ENCODE measurements at regions not wholly inside any gene's neighbourhood (a gene's known extent, or its start where the extent isn't known, plus 50 kb on each side); places are given as distances from the start of the nearest gene placed in this dataset.

- BruUV-seq (replicated peaks) = no TSS peak
- ATAC-seq = no peak
- H3K9me3 ChIP-seq (ENCODE audit: control insufficient read depth, insufficient read depth, low read depth, low read length) = 0 out of 2 replicates have a peak, but pooled peaks cover 4% of the 10 kb centered on the region
- no peaks in the 10 kb centered on the region for H3K27me3 ChIP-seq (ENCODE audit: control insufficient read depth, insufficient read depth, low read length)
- intact Hi-C loops (cut with micrococcal nuclease; ENCODE audit: unreplicated experiment) = no loop called here
- no peaks in the 10 kb centered on the region for H3K4me1 ChIP-seq (ENCODE audit: control insufficient read depth, insufficient read depth, low read length)
- TF ChIP-seq SIN3A (IDR thresholded peaks at IDR 0.05; ENCODE audit: borderline replicate concordance, insufficient read depth, low read depth, low read length) = no peak
- TF ChIP-seq, protein P1, sequence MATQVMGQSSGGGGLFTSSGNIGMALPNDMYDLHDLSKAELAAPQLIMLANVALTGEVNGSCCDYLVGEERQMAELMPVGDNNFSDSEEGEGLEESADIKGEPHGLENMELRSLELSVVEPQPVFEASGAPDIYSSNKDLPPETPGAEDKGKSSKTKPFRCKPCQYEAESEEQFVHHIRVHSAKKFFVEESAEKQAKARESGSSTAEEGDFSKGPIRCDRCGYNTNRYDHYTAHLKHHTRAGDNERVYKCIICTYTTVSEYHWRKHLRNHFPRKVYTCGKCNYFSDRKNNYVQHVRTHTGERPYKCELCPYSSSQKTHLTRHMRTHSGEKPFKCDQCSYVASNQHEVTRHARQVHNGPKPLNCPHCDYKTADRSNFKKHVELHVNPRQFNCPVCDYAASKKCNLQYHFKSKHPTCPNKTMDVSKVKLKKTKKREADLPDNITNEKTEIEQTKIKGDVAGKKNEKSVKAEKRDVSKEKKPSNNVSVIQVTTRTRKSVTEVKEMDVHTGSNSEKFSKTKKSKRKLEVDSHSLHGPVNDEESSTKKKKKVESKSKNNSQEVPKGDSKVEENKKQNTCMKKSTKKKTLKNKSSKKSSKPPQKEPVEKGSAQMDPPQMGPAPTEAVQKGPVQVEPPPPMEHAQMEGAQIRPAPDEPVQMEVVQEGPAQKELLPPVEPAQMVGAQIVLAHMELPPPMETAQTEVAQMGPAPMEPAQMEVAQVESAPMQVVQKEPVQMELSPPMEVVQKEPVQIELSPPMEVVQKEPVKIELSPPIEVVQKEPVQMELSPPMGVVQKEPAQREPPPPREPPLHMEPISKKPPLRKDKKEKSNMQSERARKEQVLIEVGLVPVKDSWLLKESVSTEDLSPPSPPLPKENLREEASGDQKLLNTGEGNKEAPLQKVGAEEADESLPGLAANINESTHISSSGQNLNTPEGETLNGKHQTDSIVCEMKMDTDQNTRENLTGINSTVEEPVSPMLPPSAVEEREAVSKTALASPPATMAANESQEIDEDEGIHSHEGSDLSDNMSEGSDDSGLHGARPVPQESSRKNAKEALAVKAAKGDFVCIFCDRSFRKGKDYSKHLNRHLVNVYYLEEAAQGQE (IDR thresholded peaks at IDR 0.05; ENCODE audit: insufficient read depth in 1 of 2, low read depth in 2 of 2, low read length in 1 of 2) = no peak
- no peak for TF ChIP-seq POLR2AphosphoS5 (IDR thresholded peaks at IDR 0.05; ENCODE audit: low read depth, low read length)
- CTCF ChIA-PET = no interaction called here
- POLR2A ChIA-PET = no interaction called here
- in situ Hi-C loops (cut with HindIII; ENCODE audit: low pct_unique_long_range_greater_than_20kb, low sequenced_read_pairs) = no loop called here
- DNase-seq (ENCODE audit: low read depth, low spot score) = no peak
- H3K36me3 ChIP-seq (ENCODE audit: control insufficient read depth, insufficient read depth, low read length) = no peaks in the 10 kb centered on the region
- no peak overlapping the region for H3K4me3 ChIP-seq (ENCODE audit: low read depth in 2 of 2, low read length in 2 of 2)
- H3K27ac ChIP-seq (ENCODE audit: low read length) = no peak overlapping the region
Measured at GRCh38 chr2:39519886-39520285, 82.8 kb upstream of the MAP4K3 start.

DNA sequence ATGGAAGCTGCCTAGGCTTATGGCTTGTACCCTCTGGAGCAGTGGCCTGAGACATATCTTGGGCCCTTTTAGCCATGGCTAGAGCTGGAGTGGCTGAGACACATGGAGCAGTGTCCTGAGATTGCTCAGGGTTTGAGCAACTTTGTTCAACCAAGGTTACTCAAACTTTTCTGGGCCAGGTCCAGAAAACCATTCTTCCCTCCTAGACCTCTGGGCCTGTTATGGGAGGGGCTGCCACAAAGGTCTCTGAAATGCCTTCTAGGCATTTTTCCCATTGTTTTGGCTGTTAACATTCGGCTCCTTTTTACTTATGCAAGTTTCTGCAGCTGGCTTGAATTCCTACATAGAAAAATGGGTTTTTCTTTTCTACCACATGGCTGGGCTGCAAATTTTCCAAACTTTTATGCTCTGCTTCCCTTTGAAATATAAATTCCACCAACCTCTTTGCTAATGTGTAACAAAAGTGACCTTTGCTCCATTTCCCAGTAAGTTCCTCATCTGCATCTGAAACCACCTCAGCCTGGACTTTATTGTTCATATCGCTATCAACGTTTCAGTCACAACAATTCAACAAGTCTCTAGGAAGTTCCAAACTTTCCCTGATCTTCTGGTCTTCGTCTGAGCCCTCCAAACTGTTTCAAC, 84.9 kb upstream of the MAP4K3 start:
- intact Hi-C loops (cut with micrococcal nuclease; ENCODE audit: unreplicated experiment) = no loop called here
- no peak overlapping the region for H3K4me3 ChIP-seq (ENCODE audit: low read depth in 2 of 2, low read length in 2 of 2)
- no peaks in the 10 kb centered on the region for H3K4me1 ChIP-seq (ENCODE audit: control insufficient read depth, insufficient read depth, low read length)
- in situ Hi-C loops (cut with HindIII; ENCODE audit: low pct_unique_long_range_greater_than_20kb, low sequenced_read_pairs) = no loop called here
- no TSS peak for BruUV-seq (replicated peaks)
- TF ChIP-seq TCF7L2 (IDR thresholded peaks at IDR 0.05; ENCODE audit: low read depth, low read length) (no peak), POLR2AphosphoS5 (IDR thresholded peaks at IDR 0.05; ENCODE audit: low read depth, low read length) (no peak)
- no peaks in the 10 kb centered on the region for H3K36me3 ChIP-seq (ENCODE audit: control insufficient read depth, insufficient read depth, low read length)
- DNase-seq (ENCODE audit: low read depth, low spot score) (no peak), ATAC-seq (no peak)
- 0 out of 2 replicates have a peak, but pooled peaks cover 4% of the 10 kb centered on the region for H3K9me3 ChIP-seq (ENCODE audit: control insufficient read depth, insufficient read depth, low read depth, low read length)
- no peak overlapping the region for H3K27ac ChIP-seq (ENCODE audit: low read length)
- ChIA-PET CTCF (no interaction called here), POLR2A (no interaction called here)
- H3K27me3 ChIP-seq (ENCODE audit: control insufficient read depth, insufficient read depth, low read length) = no peaks in the 10 kb centered on the region

DNA sequence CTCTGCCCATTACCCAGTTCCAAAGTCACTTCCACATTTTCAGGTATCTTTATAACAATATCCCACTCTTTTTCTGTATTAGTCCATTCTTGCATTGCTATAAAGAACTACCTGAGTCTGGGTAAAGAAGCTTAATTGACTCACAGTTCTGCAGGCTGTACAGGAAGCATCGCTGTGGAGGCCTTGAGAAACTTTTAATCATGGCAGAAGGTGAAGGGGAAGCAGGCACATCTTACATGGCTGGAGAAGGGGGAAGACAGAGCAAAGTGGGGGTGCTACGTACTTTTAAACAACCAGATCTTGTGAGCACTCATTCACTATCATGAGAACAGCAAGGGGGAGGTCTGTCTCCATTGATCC, 85.4 kb upstream of the MAP4K3 start:
- Histone ChIP-seq H3K27ac (ENCODE audit: low read length) (no peak overlapping the region), H3K4me3 (ENCODE audit: low read depth in 2 of 2, low read length in 2 of 2) (no peak overlapping the region), H3K4me1 (ENCODE audit: control insufficient read depth, insufficient read depth, low read length) (no peaks in the 10 kb centered on the region), H3K9me3 (ENCODE audit: control insufficient read depth, insufficient read depth, low read depth, low read length) (0 out of 2 replicates have a peak, but pooled peaks cover 4% of the 10 kb centered on the region), H3K27me3 (ENCODE audit: control insufficient read depth, insufficient read depth, low read length) (no peaks in the 10 kb centered on the region), H3K36me3 (ENCODE audit: control insufficient read depth, insufficient read depth, low read length) (no peaks in the 10 kb centered on the region)
- no TSS peak for BruUV-seq (replicated peaks)
- in situ Hi-C loops (cut with HindIII; ENCODE audit: low pct_unique_long_range_greater_than_20kb, low sequenced_read_pairs) (no loop called here), intact Hi-C loops (cut with micrococcal nuclease; ENCODE audit: unreplicated experiment) (no loop called here)
- TF ChIP-seq SIN3A (IDR thresholded peaks at IDR 0.05; ENCODE audit: borderline replicate concordance, insufficient read depth, low read depth, low read length) (no peak), POLR2AphosphoS5 (IDR thresholded peaks at IDR 0.05; ENCODE audit: low read depth, low read length) (no peak), CTCF (IDR thresholded peaks at IDR 0.05) (no peak), TCF7L2 (IDR thresholded peaks at IDR 0.05; ENCODE audit: low read depth, low read length) (no peak)
- TF ChIP-seq, protein P1 (IDR thresholded peaks at IDR 0.05; ENCODE audit: insufficient read depth in 1 of 2, low read depth in 2 of 2, low read length in 1 of 2) = no peak
- DNase-seq (ENCODE audit: low read depth, low spot score) (no peak), ATAC-seq (no peak)
- ChIA-PET POLR2A (no interaction called here), CTCF (no interaction called here)

All from Panc1 (cell line).